MM.1S (cell line): ENCODE measurements at regions not wholly inside any gene's neighbourhood (a gene's known extent, or its start where the extent isn't known, plus 50 kb on each side); places are given as distances from the start of the nearest gene placed in this dataset.

ENCODE experiments used
- CTCF ChIP-seq: fragments of 300-600 bp; sonication (generic); IDR thresholded peaks from 2 replicates; pipeline ENCODE4 v1.5.1; 2016; ENCODE audit warnings: antibody characterized with exemption, low read length, mixed read lengths
- EZH2phosphoT487 ChIP-seq: fragments of 300-600 bp; sonication (generic); IDR thresholded peaks from 2 replicates; pipeline ENCODE4 v1.6.1; 2018; ENCODE audit warnings: antibody characterized with exemption, low read length

DNA sequence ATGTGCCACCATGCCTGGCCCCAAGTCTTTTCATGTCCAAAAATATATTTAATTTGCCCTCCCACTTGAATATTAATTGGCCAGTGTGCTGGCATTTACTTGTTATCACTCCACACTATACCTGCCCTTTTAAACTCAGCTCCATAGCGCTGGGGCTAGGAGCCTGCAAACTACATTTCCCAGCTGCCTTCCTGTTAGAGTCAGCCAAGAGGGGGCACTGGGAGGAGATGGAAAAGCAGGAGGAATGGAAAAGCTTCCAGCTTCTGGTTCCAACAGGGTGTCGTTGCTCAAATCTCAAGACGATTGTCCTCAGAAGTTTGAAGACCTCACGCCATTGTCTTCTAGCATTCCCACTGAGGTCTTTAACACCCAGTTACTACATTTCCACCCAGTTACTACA is 315.5 kb downstream of the BCOR start:
- no peak for TF ChIP-seq EZH2phosphoT487
- TF ChIP-seq CTCF = no peak
